ENCODE measurements at regions not wholly inside any gene's neighbourhood (a gene's known extent, or its start where the extent isn't known, plus 50 kb on each side); places are given as distances from the start of the nearest gene placed in this dataset.

GRCh38 chr10:60518745-60519144 is 129.1 kb upstream of the ANK3 start:
- DNase-seq (ENCODE audit: low read depth in 2 of 2), result no peak

- no peak for DNase-seq (ENCODE audit: low read depth in 2 of 2)
Observed at GRCh38 chr10:60517805-60518204, 128.1 kb upstream of the ANK3 start.

GRCh38 chr10:60513281-60513680 is 123.6 kb upstream of the ANK3 start:
- DNase-seq (ENCODE audit: low read depth in 2 of 2), result no peak

GRCh38 chr10:60511477-60512229 is 122.0 kb upstream of the ANK3 start:
- DNase-seq (ENCODE audit: low read depth in 2 of 2), result no peak

GRCh38 chr10:60508831-60509230 is 119.2 kb upstream of the ANK3 start:
- DNase-seq (ENCODE audit: low read depth in 2 of 2), result no peak

GRCh38 chr10:60508037-60508436 is 118.4 kb upstream of the ANK3 start:
- no peak for DNase-seq (ENCODE audit: low read depth in 2 of 2)

GRCh38 chr10:60502621-60503020 is 112.9 kb upstream of the ANK3 start:
- DNase-seq (ENCODE audit: low read depth in 2 of 2), result no peak

GRCh38 chr10:60498985-60499384 is 109.3 kb upstream of the ANK3 start:
- no peak for DNase-seq (ENCODE audit: low read depth in 2 of 2)

GRCh38 chr10:60497364-60497763 is 107.7 kb upstream of the ANK3 start:
- no peak for DNase-seq (ENCODE audit: low read depth in 2 of 2)

GRCh38 chr10:60496181-60496580 is 106.5 kb upstream of the ANK3 start:
- no peak for DNase-seq (ENCODE audit: low read depth in 2 of 2)

- no peak for DNase-seq (ENCODE audit: low read depth in 2 of 2)
Observed at GRCh38 chr10:60495338-60496055, 105.8 kb upstream of the ANK3 start.

- DNase-seq (ENCODE audit: low read depth in 2 of 2), result no peak
Observed at GRCh38 chr10:60494774-60495173, 105.1 kb upstream of the ANK3 start.

GRCh38 chr10:60491162-60491561 is 101.5 kb upstream of the ANK3 start:
- DNase-seq (ENCODE audit: low read depth in 2 of 2), result no peak

GRCh38 chr10:60490013-60490412 is 100.3 kb upstream of the ANK3 start:
- DNase-seq (ENCODE audit: low read depth in 2 of 2), result no peak

- DNase-seq (ENCODE audit: low read depth in 2 of 2), result no peak
Observed at GRCh38 chr10:60488111-60488669, 98.5 kb upstream of the ANK3 start.

- DNase-seq (ENCODE audit: low read depth in 2 of 2), result no peak
Observed at GRCh38 chr10:60487543-60487942, 97.9 kb upstream of the ANK3 start.

GRCh38 chr10:60485025-60485424 is 95.3 kb upstream of the ANK3 start:
- DNase-seq (ENCODE audit: low read depth in 2 of 2), result no peak

GRCh38 chr10:60480865-60481563 is 91.3 kb upstream of the ANK3 start:
- no peak for DNase-seq (ENCODE audit: low read depth in 2 of 2)

GRCh38 chr10:60479305-60480020 is 89.8 kb upstream of the ANK3 start:
- no peak for DNase-seq (ENCODE audit: low read depth in 2 of 2)

GRCh38 chr10:60476451-60476850 is 86.8 kb upstream of the ANK3 start:
- no peak for DNase-seq (ENCODE audit: low read depth in 2 of 2)

- DNase-seq (ENCODE audit: low read depth in 2 of 2), result no peak
Observed at GRCh38 chr10:60473557-60473956, 83.9 kb upstream of the ANK3 start.

GRCh38 chr10:60470091-60470490 is 80.4 kb upstream of the ANK3 start:
- DNase-seq (ENCODE audit: low read depth in 2 of 2), result no peak

Measured in stimulated activated CD8-positive, alpha-beta memory T cell treated with anti-CD3 and anti-CD28 coated beads, Interleukin-15, amount 100 ng/mL, for 4 hours (primary cell).